ENCODE measurements at regions not wholly inside any gene's neighbourhood (a gene's known extent, or its start where the extent isn't known, plus 50 kb on each side); places are given as distances from the start of the nearest gene placed in this dataset.
A peak's percentile ranks its signal among the peaks of the same experiment; 100 is the strongest.

DNA sequence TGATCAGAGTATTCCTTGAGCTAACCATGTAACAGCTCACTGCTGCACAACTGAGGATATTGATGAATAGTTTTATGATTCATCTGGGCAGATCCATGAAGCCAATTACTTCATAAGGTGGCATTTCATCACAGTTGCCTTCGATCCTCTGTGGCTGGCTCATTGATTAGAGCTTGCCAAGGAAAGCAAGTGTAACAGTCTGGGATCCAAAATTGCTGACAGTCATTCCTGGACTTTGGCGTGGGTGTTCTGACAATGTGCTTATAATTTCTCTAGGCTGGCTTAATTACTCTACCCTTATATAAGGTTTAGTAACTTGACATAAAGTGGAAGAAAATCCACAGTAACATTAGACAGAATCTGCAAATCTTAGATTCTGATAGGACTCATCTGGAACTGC is 551.3 kb upstream of the CDH4 start:
- 71% methylated on average over 1 of the region's 2 CpGs for WGBS (ENCODE audit: insufficient coverage)
- Histone ChIP-seq H3K4me3 (ENCODE audit: low read depth, low read length) (no peak overlapping the region), H3K27ac (ENCODE audit: low read depth, low read length) (no peak overlapping the region), H3K27me3 (ENCODE audit: control insufficient read depth, insufficient read depth, low read length) (no peaks in the 10 kb centered on the region), H3K9me3 (ENCODE audit: control insufficient read depth, insufficient read depth, low read length) (no peaks in the 10 kb centered on the region), H3K4me1 (ENCODE audit: control insufficient read depth, insufficient read depth, low read length) (no peaks in the 10 kb centered on the region), H3K36me3 (ENCODE audit: control insufficient read depth, insufficient read depth, low read length) (no peaks in the 10 kb centered on the region)
- DNase-seq (ENCODE audit: low read depth in 4 of 6, low spot score in 6 of 6): peak in 1 of 6 donors; percentile 39

DNA sequence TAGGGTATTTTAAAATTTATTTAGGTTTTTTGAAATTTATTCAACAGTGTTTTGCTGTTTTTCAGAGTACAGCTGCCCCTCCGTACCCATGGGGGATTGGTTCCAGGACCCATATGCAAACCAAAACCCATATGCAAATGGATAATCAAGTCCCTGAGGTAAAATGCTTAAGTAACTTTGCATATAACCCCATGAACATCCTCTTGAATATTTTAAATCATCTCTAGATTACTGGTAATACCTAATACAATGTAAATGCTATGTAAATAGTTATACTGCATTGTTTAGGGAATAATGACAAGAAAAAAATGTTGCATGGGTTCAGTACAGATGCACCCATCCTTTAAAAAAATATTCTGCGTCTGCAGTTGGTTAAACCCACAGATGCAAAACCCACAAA is 547.9 kb upstream of the CDH4 start:
- H3K9me3 ChIP-seq (ENCODE audit: control insufficient read depth, insufficient read depth, low read length): no peaks in the 10 kb centered on the region
- no peak overlapping the region for H3K4me3 ChIP-seq (ENCODE audit: low read depth, low read length)
- no peaks in the 10 kb centered on the region for H3K4me1 ChIP-seq (ENCODE audit: control insufficient read depth, insufficient read depth, low read length)
- no CpG with 5 or more reads among the region's 2 CpGs for whole genome bisulfite sequencing (ENCODE audit: insufficient coverage)
- H3K27ac ChIP-seq (ENCODE audit: low read depth, low read length): no peak overlapping the region
- no peaks in the 10 kb centered on the region for H3K27me3 ChIP-seq (ENCODE audit: control insufficient read depth, insufficient read depth, low read length)
- H3K36me3 ChIP-seq (ENCODE audit: control insufficient read depth, insufficient read depth, low read length): no peaks in the 10 kb centered on the region
- DNase-seq (ENCODE audit: low read depth in 4 of 6, low spot score in 6 of 6): no peak

DNA sequence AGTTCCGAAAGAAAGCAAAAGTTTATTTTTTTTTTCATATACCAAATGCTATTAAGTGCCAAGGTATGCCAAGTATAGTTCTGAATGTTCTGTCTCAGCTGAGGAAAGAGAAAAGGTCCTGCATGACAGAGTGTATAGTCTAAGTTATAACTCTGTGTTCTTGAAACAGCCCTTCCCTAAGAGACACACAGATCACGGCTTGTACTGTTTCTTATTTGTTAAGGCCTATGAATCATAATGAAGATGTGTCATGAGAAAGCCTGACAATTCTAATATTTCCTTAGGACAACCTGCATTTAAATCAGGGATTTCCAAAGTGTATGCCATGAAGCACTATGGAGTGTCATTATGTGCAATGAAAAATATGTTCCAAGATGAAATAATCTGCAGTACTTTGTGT is 538.7 kb upstream of the CDH4 start:
- whole genome bisulfite sequencing (ENCODE audit: insufficient coverage): no CpG with 5 or more reads among the region's 2 CpGs

DNA sequence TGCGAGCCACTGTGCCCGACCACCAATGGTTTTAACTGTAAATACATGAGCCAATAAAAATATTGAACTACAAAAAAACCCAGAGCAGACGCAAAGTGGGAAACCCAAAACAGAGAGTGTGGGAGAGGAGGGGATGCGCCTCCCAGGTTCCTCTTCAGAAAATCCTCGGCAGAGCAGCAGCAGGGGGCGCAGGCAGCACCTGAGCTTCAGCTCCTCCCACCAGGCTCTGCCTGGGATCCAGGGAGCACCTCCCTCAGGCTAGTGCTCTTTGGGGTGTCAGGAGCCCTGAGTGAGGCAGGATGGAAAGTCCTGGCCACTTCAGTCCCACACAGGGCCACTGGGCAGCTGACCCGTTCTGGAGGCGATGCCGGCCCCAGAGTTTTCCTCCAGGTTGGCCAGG is 536.9 kb upstream of the CDH4 start:
- Histone ChIP-seq H3K27ac (ENCODE audit: low read depth, low read length) (no peak overlapping the region), H3K27me3 (ENCODE audit: control insufficient read depth, insufficient read depth, low read length) (no peaks in the 10 kb centered on the region), H3K4me3 (ENCODE audit: low read depth, low read length) (no peak overlapping the region), H3K9me3 (ENCODE audit: control insufficient read depth, insufficient read depth, low read length) (no peaks in the 10 kb centered on the region), H3K4me1 (ENCODE audit: control insufficient read depth, insufficient read depth, low read length) (peaks cover 5% of the 10 kb centered on the region), H3K36me3 (ENCODE audit: control insufficient read depth, insufficient read depth, low read length) (no peaks in the 10 kb centered on the region)
- 81% methylated on average over 3 of the region's 9 CpGs for WGBS (ENCODE audit: insufficient coverage)
- DNase-seq (ENCODE audit: low read depth in 4 of 6, low spot score in 6 of 6): no peak

More for the DNA sequence above, 538.7 kb upstream of the CDH4 start:
- no peak for DNase-seq (ENCODE audit: low read depth in 4 of 6, low spot score in 6 of 6)
- Histone ChIP-seq H3K4me1 (ENCODE audit: control insufficient read depth, insufficient read depth, low read length) (no peaks in the 10 kb centered on the region), H3K27me3 (ENCODE audit: control insufficient read depth, insufficient read depth, low read length) (no peaks in the 10 kb centered on the region), H3K9me3 (ENCODE audit: control insufficient read depth, insufficient read depth, low read length) (no peaks in the 10 kb centered on the region), H3K27ac (ENCODE audit: low read depth, low read length) (no peak overlapping the region), H3K4me3 (ENCODE audit: low read depth, low read length) (no peak overlapping the region), H3K36me3 (ENCODE audit: control insufficient read depth, insufficient read depth, low read length) (no peaks in the 10 kb centered on the region)

GRCh38 chr20:60718743-60719480 is 533.1 kb upstream of the CDH4 start:
- Histone ChIP-seq H3K4me1 (ENCODE audit: control insufficient read depth, insufficient read depth, low read length) (peaks cover 5% of the 10 kb centered on the region), H3K27ac (ENCODE audit: low read depth, low read length) (no peak overlapping the region), H3K9me3 (ENCODE audit: control insufficient read depth, insufficient read depth, low read length) (no peaks in the 10 kb centered on the region), H3K36me3 (ENCODE audit: control insufficient read depth, insufficient read depth, low read length) (no peaks in the 10 kb centered on the region), H3K27me3 (ENCODE audit: control insufficient read depth, insufficient read depth, low read length) (no peaks in the 10 kb centered on the region), H3K4me3 (ENCODE audit: low read depth, low read length) (no peak overlapping the region)
- 40% methylated on average over 7 of the region's 11 CpGs for WGBS (ENCODE audit: insufficient coverage)
- DNase-seq (ENCODE audit: low read depth in 4 of 6, low spot score in 6 of 6): peak in 3 of 6 donors; percentile 7 to 90 (median 15)

- H3K4me3 ChIP-seq (ENCODE audit: low read depth, low read length): no peak overlapping the region
- DNase-seq (ENCODE audit: low read depth in 4 of 6, low spot score in 6 of 6): no peak
- H3K4me1 ChIP-seq (ENCODE audit: control insufficient read depth, insufficient read depth, low read length): no peaks in the 10 kb centered on the region
- H3K36me3 ChIP-seq (ENCODE audit: control insufficient read depth, insufficient read depth, low read length): no peaks in the 10 kb centered on the region
- no peaks in the 10 kb centered on the region for H3K9me3 ChIP-seq (ENCODE audit: control insufficient read depth, insufficient read depth, low read length)
- H3K27ac ChIP-seq (ENCODE audit: low read depth, low read length): no peak overlapping the region
- H3K27me3 ChIP-seq (ENCODE audit: control insufficient read depth, insufficient read depth, low read length): no peaks in the 10 kb centered on the region
- 93% methylated on average over 4 of the region's 4 CpGs for WGBS (ENCODE audit: insufficient coverage)
Measured at GRCh38 chr20:60725311-60725906, 526.7 kb upstream of the CDH4 start.

- Histone ChIP-seq H3K27ac (ENCODE audit: low read depth, low read length) (no peak overlapping the region), H3K36me3 (ENCODE audit: control insufficient read depth, insufficient read depth, low read length) (no peaks in the 10 kb centered on the region), H3K4me1 (ENCODE audit: control insufficient read depth, insufficient read depth, low read length) (no peaks in the 10 kb centered on the region), H3K9me3 (ENCODE audit: control insufficient read depth, insufficient read depth, low read length) (no peaks in the 10 kb centered on the region), H3K4me3 (ENCODE audit: low read depth, low read length) (no peak overlapping the region), H3K27me3 (ENCODE audit: control insufficient read depth, insufficient read depth, low read length) (no peaks in the 10 kb centered on the region)
- DNase-seq (ENCODE audit: low read depth in 4 of 6, low spot score in 6 of 6): no peak
- no CpG with 5 or more reads among the region's 1 CpG for WGBS (ENCODE audit: insufficient coverage)
Measured at GRCh38 chr20:60727425-60727824, 524.6 kb upstream of the CDH4 start.

GRCh38 chr20:60728705-60729104 is 523.4 kb upstream of the CDH4 start:
- H3K9me3 ChIP-seq (ENCODE audit: control insufficient read depth, insufficient read depth, low read length): no peaks in the 10 kb centered on the region
- no peaks in the 10 kb centered on the region for H3K27me3 ChIP-seq (ENCODE audit: control insufficient read depth, insufficient read depth, low read length)
- WGBS (ENCODE audit: insufficient coverage): 88% methylated on average over 4 of the region's 4 CpGs
- H3K36me3 ChIP-seq (ENCODE audit: control insufficient read depth, insufficient read depth, low read length): no peaks in the 10 kb centered on the region
- DNase-seq (ENCODE audit: low read depth in 4 of 6, low spot score in 6 of 6): no peak
- no peak overlapping the region for H3K4me3 ChIP-seq (ENCODE audit: low read depth, low read length)
- no peak overlapping the region for H3K27ac ChIP-seq (ENCODE audit: low read depth, low read length)
- no peaks in the 10 kb centered on the region for H3K4me1 ChIP-seq (ENCODE audit: control insufficient read depth, insufficient read depth, low read length)

- Histone ChIP-seq H3K36me3 (ENCODE audit: control insufficient read depth, insufficient read depth, low read length) (no peaks in the 10 kb centered on the region), H3K9me3 (ENCODE audit: control insufficient read depth, insufficient read depth, low read length) (no peaks in the 10 kb centered on the region), H3K4me3 (ENCODE audit: low read depth, low read length) (no peak overlapping the region), H3K27ac (ENCODE audit: low read depth, low read length) (no peak overlapping the region), H3K27me3 (ENCODE audit: control insufficient read depth, insufficient read depth, low read length) (no peaks in the 10 kb centered on the region), H3K4me1 (ENCODE audit: control insufficient read depth, insufficient read depth, low read length) (no peaks in the 10 kb centered on the region)
- WGBS (ENCODE audit: insufficient coverage): 58% methylated on average over 6 of the region's 7 CpGs
- DNase-seq (ENCODE audit: low read depth in 4 of 6, low spot score in 6 of 6): peak in 1 of 6 donors; percentile 33
Measured at GRCh38 chr20:60729135-60729900, 522.7 kb upstream of the CDH4 start.
